ENCODE measurements at regions not wholly inside any gene's neighbourhood (a gene's known extent, or its start where the extent isn't known, plus 50 kb on each side); places are given as distances from the start of the nearest gene placed in this dataset.
"Not testable (repeated sequence)": the region's sequence is repeated elsewhere in the genome, so short reads cannot be mapped to it uniquely, and the experiment has no call there.

- Histone ChIP-seq H3K4me1 (replicated peaks) (no peaks in the 10 kb centered on the region), H3K4me3 (no peak overlapping the region), H3K27ac (no peak overlapping the region), H3K36me3 (no peaks in the 10 kb centered on the region), H3K27me3 (replicated peaks; ENCODE audit: insufficient read depth) (no peaks in the 10 kb centered on the region), H3K9me3 (no peaks in the 10 kb centered on the region)
- TF ChIP-seq POLR2A (IDR thresholded peaks at IDR 0.05) (no peak), CTCF (IDR thresholded peaks at IDR 0.05) (no peak), POLR2AphosphoS5 (IDR thresholded peaks at IDR 0.05) (no peak)
- DNase-seq (ENCODE audit: low spot score), result no peak
- intact Hi-C loops (cut with DNase I), result no loop called here
Measured at GRCh38 chr2:223283771-223284170, 231.8 kb downstream of the KCNE4 start.

GRCh38 chr2:223285370-223286265 is 233.6 kb downstream of the KCNE4 start:
- Histone ChIP-seq H3K27ac (no peak overlapping the region), H3K36me3 (no peaks in the 10 kb centered on the region), H3K4me1 (replicated peaks) (no peaks in the 10 kb centered on the region), H3K9me3 (no peaks in the 10 kb centered on the region), H3K4me3 (no peak overlapping the region), H3K27me3 (replicated peaks; ENCODE audit: insufficient read depth) (no peaks in the 10 kb centered on the region)
- 96% methylated on average over 5 of the region's 6 CpGs for WGBS
- intact Hi-C loops (cut with DNase I), result no loop called here
- no peak for DNase-seq (ENCODE audit: low spot score)
- TF ChIP-seq POLR2A (IDR thresholded peaks at IDR 0.05) (no peak), POLR2AphosphoS5 (IDR thresholded peaks at IDR 0.05) (no peak), CTCF (IDR thresholded peaks at IDR 0.05) (no peak)

GRCh38 chr2:223294756-223295155 is 242.8 kb downstream of the KCNE4 start:
- intact Hi-C loops (cut with DNase I), result no loop called here
- no peak for DNase-seq (ENCODE audit: low spot score)
- no peak overlapping the region for H3K27ac ChIP-seq
- no peak overlapping the region for H3K4me3 ChIP-seq
- TF ChIP-seq POLR2AphosphoS5 (IDR thresholded peaks at IDR 0.05) (no peak), CTCF (IDR thresholded peaks at IDR 0.05) (no peak), POLR2A (IDR thresholded peaks at IDR 0.05) (no peak)
- H3K9me3 ChIP-seq, result no peaks in the 10 kb centered on the region
- no peaks in the 10 kb centered on the region for H3K4me1 ChIP-seq (replicated peaks)
- no peaks in the 10 kb centered on the region for H3K36me3 ChIP-seq
- H3K27me3 ChIP-seq (replicated peaks; ENCODE audit: insufficient read depth), result no peaks in the 10 kb centered on the region

DNA sequence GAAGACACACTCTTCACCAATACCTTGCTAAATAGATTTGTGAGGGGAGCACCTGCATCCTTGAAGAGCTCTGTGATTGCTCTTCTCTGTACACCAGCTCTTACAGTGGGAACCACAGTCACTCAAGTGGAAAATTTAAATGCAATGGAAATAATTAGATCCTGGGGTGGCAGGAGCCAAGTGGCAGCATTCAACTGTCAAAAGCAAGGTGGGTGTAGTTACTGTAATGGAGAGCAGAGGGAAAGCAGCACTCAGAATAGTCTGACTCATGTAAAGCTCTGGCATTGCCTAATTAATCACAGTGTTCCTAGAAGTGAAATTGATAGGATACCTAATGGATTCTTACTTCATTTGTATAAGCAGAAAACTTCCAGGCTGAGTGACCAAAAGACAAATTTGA is 245.8 kb downstream of the KCNE4 start:
- no peak overlapping the region for H3K4me3 ChIP-seq
- DNase-seq (ENCODE audit: low spot score), result no peak

DNA sequence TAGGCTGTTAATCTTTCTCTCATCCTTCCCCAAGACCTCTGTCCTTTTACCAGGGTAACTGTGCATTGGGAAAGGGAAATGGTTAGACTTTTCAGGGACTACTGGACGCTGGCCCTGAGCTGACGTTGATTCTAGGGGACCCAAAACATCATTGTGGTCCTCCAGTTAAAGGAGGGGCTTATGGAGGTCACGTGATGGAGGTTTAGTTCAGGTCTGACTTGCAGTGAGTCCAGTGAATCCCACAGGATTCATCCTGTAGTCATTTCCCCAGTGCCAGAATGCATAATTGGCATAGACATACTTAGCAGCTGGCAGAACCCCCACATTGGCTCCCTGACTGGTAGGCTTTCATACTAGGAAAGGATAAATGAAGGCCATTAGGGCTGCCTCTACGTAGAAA is 246.3 kb downstream of the KCNE4 start:
- H3K27me3 ChIP-seq (replicated peaks; ENCODE audit: insufficient read depth); H3K9me3 ChIP-seq; H3K36me3 ChIP-seq; intact Hi-C loops (cut with DNase I); H3K4me1 ChIP-seq (replicated peaks); DNase-seq (ENCODE audit: low spot score); H3K4me3 ChIP-seq; H3K27ac ChIP-seq: not testable (repeated sequence)
- WGBS, result 90% methylated on average over 4 of the region's 4 CpGs

More for the DNA sequence above, 245.8 kb downstream of the KCNE4 start:
- intact Hi-C loops (cut with DNase I), result no loop called here
- TF ChIP-seq POLR2A (IDR thresholded peaks at IDR 0.05), result no peak
- TF ChIP-seq CTCF (IDR thresholded peaks at IDR 0.05), result no peak
- no peak for TF ChIP-seq POLR2AphosphoS5 (IDR thresholded peaks at IDR 0.05)
- H3K9me3 ChIP-seq, result no peaks in the 10 kb centered on the region
- H3K27me3 ChIP-seq (replicated peaks; ENCODE audit: insufficient read depth), result no peaks in the 10 kb centered on the region
- H3K4me1 ChIP-seq (replicated peaks), result no peaks in the 10 kb centered on the region
- H3K27ac ChIP-seq, result no peak overlapping the region
- H3K36me3 ChIP-seq, result no peaks in the 10 kb centered on the region
